NB4 (cell line): ENCODE measurements at regions not wholly inside any gene's neighbourhood (a gene's known extent, or its start where the extent isn't known, plus 50 kb on each side); places are given as distances from the start of the nearest gene placed in this dataset.

Experiments used
- POLR2A ChIP-seq: IDR thresholded peaks from 2 replicates; pipeline ENCODE4 v1.6.1; 2011; ENCODE audit warnings: mild to moderate bottlenecking; ENCODE audit not compliant: insufficient read length; ENCODE audit errors: extremely low read depth
- TF ChIP-seq, protein P1 (sequence below): IDR thresholded peaks from one replicate; pipeline ENCODE4 v1.5.1; 2012; ENCODE audit warnings: low read depth, low read length

DNA sequence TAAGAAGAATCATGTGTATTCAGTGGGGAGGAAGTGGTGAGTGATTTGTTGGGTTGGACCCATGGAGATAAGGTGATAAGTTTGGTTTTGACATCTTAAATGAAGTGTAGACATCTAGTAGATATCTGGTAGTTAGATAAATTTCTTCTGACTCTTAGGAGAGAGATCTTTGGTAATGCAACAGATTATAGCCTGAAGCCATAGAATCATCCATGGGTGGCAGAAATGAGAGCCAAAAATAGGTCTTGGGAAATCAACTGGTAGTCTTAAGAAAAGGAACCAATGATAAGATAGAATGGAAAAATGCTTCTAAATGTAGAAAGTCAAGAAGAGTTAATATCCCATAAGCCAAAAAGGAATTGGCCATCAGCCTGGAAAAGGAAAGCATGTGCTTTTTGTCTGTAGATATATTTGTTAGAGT, 532.7 kb upstream of the GRAMD2B start:
- TF ChIP-seq, protein P1, sequence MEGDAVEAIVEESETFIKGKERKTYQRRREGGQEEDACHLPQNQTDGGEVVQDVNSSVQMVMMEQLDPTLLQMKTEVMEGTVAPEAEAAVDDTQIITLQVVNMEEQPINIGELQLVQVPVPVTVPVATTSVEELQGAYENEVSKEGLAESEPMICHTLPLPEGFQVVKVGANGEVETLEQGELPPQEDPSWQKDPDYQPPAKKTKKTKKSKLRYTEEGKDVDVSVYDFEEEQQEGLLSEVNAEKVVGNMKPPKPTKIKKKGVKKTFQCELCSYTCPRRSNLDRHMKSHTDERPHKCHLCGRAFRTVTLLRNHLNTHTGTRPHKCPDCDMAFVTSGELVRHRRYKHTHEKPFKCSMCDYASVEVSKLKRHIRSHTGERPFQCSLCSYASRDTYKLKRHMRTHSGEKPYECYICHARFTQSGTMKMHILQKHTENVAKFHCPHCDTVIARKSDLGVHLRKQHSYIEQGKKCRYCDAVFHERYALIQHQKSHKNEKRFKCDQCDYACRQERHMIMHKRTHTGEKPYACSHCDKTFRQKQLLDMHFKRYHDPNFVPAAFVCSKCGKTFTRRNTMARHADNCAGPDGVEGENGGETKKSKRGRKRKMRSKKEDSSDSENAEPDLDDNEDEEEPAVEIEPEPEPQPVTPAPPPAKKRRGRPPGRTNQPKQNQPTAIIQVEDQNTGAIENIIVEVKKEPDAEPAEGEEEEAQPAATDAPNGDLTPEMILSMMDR: no peak
- TF ChIP-seq POLR2A: no peak
